ENCODE measurements at regions not wholly inside any gene's neighbourhood (a gene's known extent, or its start where the extent isn't known, plus 50 kb on each side); places are given as distances from the start of the nearest gene placed in this dataset.

- Histone ChIP-seq H3K18ac (ENCODE audit: low read length) (no peak overlapping the region), H3K4me2 (ENCODE audit: insufficient read depth, low read length, poor library complexity, severe bottlenecking) (no peak overlapping the region), H3K4me3 (ENCODE audit: low read length in 2 of 2) (no peak overlapping the region), H3K9ac (ENCODE audit: low read depth, low read length, poor library complexity) (no peak overlapping the region), H3K4ac (ENCODE audit: low read length) (no peak overlapping the region), H3K4me1 (ENCODE audit: control insufficient read depth in 2 of 2, insufficient read depth in 1 of 2, low read depth in 1 of 2, low read length in 2 of 2) (no peaks in the 10 kb centered on the region), H2BK5ac (ENCODE audit: low read length) (no peak overlapping the region), H3K36me3 (replicated peaks in 1 of 2; ENCODE audit: control insufficient read depth in 2 of 2, insufficient read depth in 2 of 2, low read length in 2 of 2) (no peaks in the 10 kb centered on the region), H3K9me3 (replicated peaks in 1 of 2; ENCODE audit: control insufficient read depth in 2 of 2, insufficient read depth in 1 of 2, low read depth in 1 of 2, low read length in 2 of 2) (no peaks in the 10 kb centered on the region), H3K27me3 (ENCODE audit: control insufficient read depth in 3 of 3, insufficient read depth in 3 of 3, low read depth in 1 of 3, low read length in 3 of 3) (no peaks in the 10 kb centered on the region), H4K8ac (ENCODE audit: low read depth, low read length) (no peak overlapping the region), H4K91ac (ENCODE audit: low read depth, low read length, poor library complexity) (no peak overlapping the region), H2BK12ac (ENCODE audit: low read length) (no peak overlapping the region), H3K23ac (ENCODE audit: low read depth, low read length, poor library complexity) (no peak overlapping the region), H3K14ac (ENCODE audit: low read length) (no peak overlapping the region), H2BK15ac (ENCODE audit: low read length) (no peak overlapping the region), H2AK5ac (ENCODE audit: low read depth, low read length) (no peak overlapping the region), H2AFZ (ENCODE audit: low read length) (no peak overlapping the region), H2BK120ac (ENCODE audit: low read depth, low read length) (no peak overlapping the region), H3K27ac (replicated peaks; ENCODE audit: low read length) (no peak overlapping the region), H3K79me1 (ENCODE audit: low read depth, low read length) (no peaks in the 10 kb centered on the region)
- no peak for DNase-seq (ENCODE audit: low spot score)
- no CpG with 5 or more reads among the region's 1 CpG for WGBS, 2 donors (ENCODE audit: extremely low coverage in 2 of 2, insufficient read length in 2 of 2, insufficient replicate concordance in 1 of 2)
Measured at GRCh38 chr10:63773106-63773505, 251.9 kb downstream of the REEP3 start.

GRCh38 chr10:63773962-63774361, 252.8 kb downstream of the REEP3 start:
- 100% methylated on average over 1 of the region's 2 CpGs; no CpG with 5 or more reads in 1 of the 2 donors for WGBS, 2 donors (ENCODE audit: extremely low coverage in 2 of 2, insufficient read length in 2 of 2, insufficient replicate concordance in 1 of 2)
- H3K27me3 ChIP-seq (ENCODE audit: control insufficient read depth in 3 of 3, insufficient read depth in 3 of 3, low read depth in 1 of 3, low read length in 3 of 3): no peaks in the 10 kb centered on the region
- H4K8ac ChIP-seq (ENCODE audit: low read depth, low read length): no peak overlapping the region
- H2BK12ac ChIP-seq (ENCODE audit: low read length): no peak overlapping the region
- H2AK5ac ChIP-seq (ENCODE audit: low read depth, low read length): no peak overlapping the region
- no peak overlapping the region for H3K27ac ChIP-seq (replicated peaks; ENCODE audit: low read length)
- DNase-seq (ENCODE audit: low spot score): no peak
- no peaks in the 10 kb centered on the region for H3K9me3 ChIP-seq (replicated peaks in 1 of 2; ENCODE audit: control insufficient read depth in 2 of 2, insufficient read depth in 1 of 2, low read depth in 1 of 2, low read length in 2 of 2)
- no peaks in the 10 kb centered on the region for H3K79me1 ChIP-seq (ENCODE audit: low read depth, low read length)
- H3K14ac ChIP-seq (ENCODE audit: low read length): no peak overlapping the region
- H4K91ac ChIP-seq (ENCODE audit: low read depth, low read length, poor library complexity): no peak overlapping the region
- H3K4me3 ChIP-seq (ENCODE audit: low read length in 2 of 2): no peak overlapping the region
- H3K36me3 ChIP-seq (replicated peaks in 1 of 2; ENCODE audit: control insufficient read depth in 2 of 2, insufficient read depth in 2 of 2, low read length in 2 of 2): no peaks in the 10 kb centered on the region
- H3K4ac ChIP-seq (ENCODE audit: low read length): no peak overlapping the region
- H2BK120ac ChIP-seq (ENCODE audit: low read depth, low read length): no peak overlapping the region
- no peak overlapping the region for H3K18ac ChIP-seq (ENCODE audit: low read length)
- no peak overlapping the region for H3K4me2 ChIP-seq (ENCODE audit: insufficient read depth, low read length, poor library complexity, severe bottlenecking)
- H2AFZ ChIP-seq (ENCODE audit: low read length): no peak overlapping the region
- H3K4me1 ChIP-seq (ENCODE audit: control insufficient read depth in 2 of 2, insufficient read depth in 1 of 2, low read depth in 1 of 2, low read length in 2 of 2): no peaks in the 10 kb centered on the region
- H2BK5ac ChIP-seq (ENCODE audit: low read length): no peak overlapping the region
- no peak overlapping the region for H3K9ac ChIP-seq (ENCODE audit: low read depth, low read length, poor library complexity)
- H3K23ac ChIP-seq (ENCODE audit: low read depth, low read length, poor library complexity): no peak overlapping the region
- no peak overlapping the region for H2BK15ac ChIP-seq (ENCODE audit: low read length)

GRCh38 chr10:63780101-63780500, 258.9 kb downstream of the REEP3 start:
- H3K4me2 ChIP-seq (ENCODE audit: insufficient read depth, low read length, poor library complexity, severe bottlenecking): no peak overlapping the region
- no peak overlapping the region for H3K14ac ChIP-seq (ENCODE audit: low read length)
- H2BK5ac ChIP-seq (ENCODE audit: low read length): no peak overlapping the region
- no peaks in the 10 kb centered on the region for H3K79me1 ChIP-seq (ENCODE audit: low read depth, low read length)
- no peaks in the 10 kb centered on the region for H3K9me3 ChIP-seq (replicated peaks in 1 of 2; ENCODE audit: control insufficient read depth in 2 of 2, insufficient read depth in 1 of 2, low read depth in 1 of 2, low read length in 2 of 2)
- no peak overlapping the region for H3K4me3 ChIP-seq (ENCODE audit: low read length in 2 of 2)
- no peak overlapping the region for H4K91ac ChIP-seq (ENCODE audit: low read depth, low read length, poor library complexity)
- H3K36me3 ChIP-seq (replicated peaks in 1 of 2; ENCODE audit: control insufficient read depth in 2 of 2, insufficient read depth in 2 of 2, low read length in 2 of 2): no peaks in the 10 kb centered on the region
- H2BK120ac ChIP-seq (ENCODE audit: low read depth, low read length): no peak overlapping the region
- H2AK5ac ChIP-seq (ENCODE audit: low read depth, low read length): no peak overlapping the region
- H3K23ac ChIP-seq (ENCODE audit: low read depth, low read length, poor library complexity): no peak overlapping the region
- H2BK12ac ChIP-seq (ENCODE audit: low read length): no peak overlapping the region
- DNase-seq (ENCODE audit: low spot score): no peak
- no peaks in the 10 kb centered on the region for H3K27me3 ChIP-seq (ENCODE audit: control insufficient read depth in 3 of 3, insufficient read depth in 3 of 3, low read depth in 1 of 3, low read length in 3 of 3)
- no peak overlapping the region for H3K4ac ChIP-seq (ENCODE audit: low read length)
- H3K4me1 ChIP-seq (ENCODE audit: control insufficient read depth in 2 of 2, insufficient read depth in 1 of 2, low read depth in 1 of 2, low read length in 2 of 2): no peaks in the 10 kb centered on the region
- H2BK15ac ChIP-seq (ENCODE audit: low read length): no peak overlapping the region
- no CpG with 5 or more reads among the region's 3 CpGs for WGBS, 2 donors (ENCODE audit: extremely low coverage in 2 of 2, insufficient read length in 2 of 2, insufficient replicate concordance in 1 of 2)
- H2AFZ ChIP-seq (ENCODE audit: low read length): no peak overlapping the region
- no peak overlapping the region for H4K8ac ChIP-seq (ENCODE audit: low read depth, low read length)
- H3K18ac ChIP-seq (ENCODE audit: low read length): no peak overlapping the region
- H3K27ac ChIP-seq (replicated peaks; ENCODE audit: low read length): no peak overlapping the region
- no peak overlapping the region for H3K9ac ChIP-seq (ENCODE audit: low read depth, low read length, poor library complexity)

GRCh38 chr10:63781226-63781625, 260.0 kb downstream of the REEP3 start:
- H2BK120ac ChIP-seq (ENCODE audit: low read depth, low read length): no peak overlapping the region
- no peaks in the 10 kb centered on the region for H3K27me3 ChIP-seq (ENCODE audit: control insufficient read depth in 3 of 3, insufficient read depth in 3 of 3, low read depth in 1 of 3, low read length in 3 of 3)
- no peaks in the 10 kb centered on the region for H3K4me1 ChIP-seq (ENCODE audit: control insufficient read depth in 2 of 2, insufficient read depth in 1 of 2, low read depth in 1 of 2, low read length in 2 of 2)
- no peak overlapping the region for H3K4me2 ChIP-seq (ENCODE audit: insufficient read depth, low read length, poor library complexity, severe bottlenecking)
- H2BK12ac ChIP-seq (ENCODE audit: low read length): no peak overlapping the region
- no peaks in the 10 kb centered on the region for H3K79me1 ChIP-seq (ENCODE audit: low read depth, low read length)
- H2BK15ac ChIP-seq (ENCODE audit: low read length): no peak overlapping the region
- no peak for DNase-seq (ENCODE audit: low spot score)
- H3K9ac ChIP-seq (ENCODE audit: low read depth, low read length, poor library complexity): no peak overlapping the region
- H3K9me3 ChIP-seq (replicated peaks in 1 of 2; ENCODE audit: control insufficient read depth in 2 of 2, insufficient read depth in 1 of 2, low read depth in 1 of 2, low read length in 2 of 2): peaks cover 0 to 2% of the 10 kb centered on the region in 2 donors
- H4K91ac ChIP-seq (ENCODE audit: low read depth, low read length, poor library complexity): no peak overlapping the region
- H3K14ac ChIP-seq (ENCODE audit: low read length): no peak overlapping the region
- no peak overlapping the region for H3K18ac ChIP-seq (ENCODE audit: low read length)
- H3K23ac ChIP-seq (ENCODE audit: low read depth, low read length, poor library complexity): no peak overlapping the region
- H3K4me3 ChIP-seq (ENCODE audit: low read length in 2 of 2): no peak overlapping the region
- no peak overlapping the region for H3K27ac ChIP-seq (replicated peaks; ENCODE audit: low read length)
- H2AFZ ChIP-seq (ENCODE audit: low read length): no peak overlapping the region
- H3K36me3 ChIP-seq (replicated peaks in 1 of 2; ENCODE audit: control insufficient read depth in 2 of 2, insufficient read depth in 2 of 2, low read length in 2 of 2): no peaks in the 10 kb centered on the region
- H2AK5ac ChIP-seq (ENCODE audit: low read depth, low read length): no peak overlapping the region
- H4K8ac ChIP-seq (ENCODE audit: low read depth, low read length): no peak overlapping the region
- H3K4ac ChIP-seq (ENCODE audit: low read length): no peak overlapping the region
- no peak overlapping the region for H2BK5ac ChIP-seq (ENCODE audit: low read length)
- no CpG with 5 or more reads among the region's 3 CpGs for WGBS, 2 donors (ENCODE audit: extremely low coverage in 2 of 2, insufficient read length in 2 of 2, insufficient replicate concordance in 1 of 2)

Measured in neuronal stem cell (in vitro differentiated cells).